Neural progenitor cell (in vitro differentiated cells): ENCODE measurements at regions not wholly inside any gene's neighbourhood (a gene's known extent, or its start where the extent isn't known, plus 50 kb on each side); places are given as distances from the start of the nearest gene placed in this dataset.
"Not testable (repeated sequence)": the region's sequence is repeated elsewhere in the genome, so short reads cannot be mapped to it uniquely, and the experiment has no call there.

ENCODE experiments used
- DNase-seq: peaks from one replicate; pipeline ENCODE4 v3.0.0-alpha.2; 2016; ENCODE audit warnings: low spot score
- H2AFZ ChIP-seq: fragments of 200-600 bp; sonication (generic); replicated peaks from 2 replicates; pipeline ENCODE4 v1.6.1; 2016; ENCODE audit warnings: antibody characterized with exemption
- H3F3A ChIP-seq: fragments of 200-600 bp; sonication (generic); 2 replicates; pipeline ENCODE4 v1.6.1; 2016; ENCODE audit warnings: antibody characterized with exemption, low read depth
- H3K27ac ChIP-seq: fragments of 200-600 bp; sonication (generic); 2 replicates; pipeline ENCODE4 v1.5.1; 2016; ENCODE audit warnings: mild to moderate bottlenecking
- H3K27me3 ChIP-seq: fragments of 200-600 bp; sonication (generic); 2 replicates; pipeline ENCODE4 v1.6.1; 2016; ENCODE audit warnings: mild to moderate bottlenecking, moderate library complexity
- H3K36me3 ChIP-seq: fragments of 200-600 bp; sonication (generic); 2 replicates; pipeline ENCODE4 v1.5.1; 2016
- H3K4me1 ChIP-seq: fragments of 200-600 bp; sonication (generic); 2 replicates; pipeline ENCODE4 v1.6.1; 2016; ENCODE audit warnings: mixed run types
- H3K4me2 ChIP-seq: fragments of 200-600 bp; sonication (generic); 2 replicates; pipeline ENCODE4 v1.6.1; 2016
- H3K4me3 ChIP-seq: fragments of 200-600 bp; sonication (generic); 2 replicates; pipeline ENCODE4 v1.5.1; 2016
- H3K79me2 ChIP-seq: fragments of 200-600 bp; sonication (generic); 2 replicates; pipeline ENCODE4 v1.6.1; 2016; ENCODE audit warnings: low read depth
- H3K9ac ChIP-seq: fragments of 200-600 bp; sonication (generic); 2 replicates; pipeline ENCODE4 v1.6.1; 2016
- H3K9me3 ChIP-seq: fragments of 200-600 bp; sonication (generic); 2 replicates; pipeline ENCODE4 v1.5.1; 2016; ENCODE audit warnings: low read depth
- H4K20me1 ChIP-seq: fragments of 200-600 bp; sonication (generic); 2 replicates; pipeline ENCODE4 v1.6.1; 2016; ENCODE audit warnings: low read depth
- H3K27ac Mint-ChIP-seq: 3 replicates; pipeline ENCODE4 v1.8.0; 2021; ENCODE audit warnings: mixed read lengths
- H3K27me3 Mint-ChIP-seq: 2 replicates; pipeline ENCODE4 v1.8.0; 2022; ENCODE audit warnings: low read depth, mild to moderate bottlenecking, inconsistent platforms, moderate library complexity, mixed read lengths; ENCODE audit not compliant: insufficient read depth
- H3K36me3 Mint-ChIP-seq: 3 replicates; pipeline ENCODE4 v1.8.0; 2021; ENCODE audit warnings: mixed read lengths
- H3K4me1 Mint-ChIP-seq: 3 replicates; pipeline ENCODE4 v1.8.0; 2021; ENCODE audit warnings: mixed read lengths
- H3K4me3 Mint-ChIP-seq: 3 replicates; pipeline ENCODE4 v1.8.0; 2021; ENCODE audit warnings: mild to moderate bottlenecking, moderate library complexity, mixed read lengths
- H3K9me3 Mint-ChIP-seq: 3 replicates; pipeline ENCODE4 v1.8.0; 2020; ENCODE audit warnings: mixed read lengths

GRCh38 chr2:87658357-87658756, 89.5 kb upstream of the PLGLB2 start:
- not testable (repeated sequence) for H3K27ac Mint-ChIP-seq, H3K4me1 ChIP-seq, H3K27me3 ChIP-seq, H3K36me3 Mint-ChIP-seq, H3K4me3 ChIP-seq, H3K9me3 ChIP-seq, H3K9me3 Mint-ChIP-seq, H3K79me2 ChIP-seq, H4K20me1 ChIP-seq, DNase-seq, H3K27me3 Mint-ChIP-seq, H3K4me2 ChIP-seq, H3K4me1 Mint-ChIP-seq, H3K9ac ChIP-seq, H2AFZ ChIP-seq, H3K27ac ChIP-seq, H3K36me3 ChIP-seq, H3F3A ChIP-seq, H3K4me3 Mint-ChIP-seq

- H3K36me3 Mint-ChIP-seq, H3K27ac ChIP-seq, H3K9ac ChIP-seq, H4K20me1 ChIP-seq, H3K79me2 ChIP-seq, DNase-seq, H3K9me3 ChIP-seq, H3K4me1 Mint-ChIP-seq, H3K27me3 ChIP-seq, H3F3A ChIP-seq, H3K36me3 ChIP-seq, H3K27ac Mint-ChIP-seq, H3K27me3 Mint-ChIP-seq, H3K4me1 ChIP-seq, H3K4me2 ChIP-seq, H3K4me3 ChIP-seq, H2AFZ ChIP-seq, H3K4me3 Mint-ChIP-seq, H3K9me3 Mint-ChIP-seq: not testable (repeated sequence)
Measured at GRCh38 chr2:87658976-87659375, 88.9 kb upstream of the PLGLB2 start.

GRCh38 chr2:87660164-87660563, 87.7 kb upstream of the PLGLB2 start:
- H4K20me1 ChIP-seq, H3K36me3 Mint-ChIP-seq, H3K27me3 ChIP-seq, DNase-seq, H3K79me2 ChIP-seq, H3K4me3 ChIP-seq, H3K27ac ChIP-seq, H3K9ac ChIP-seq, H3K4me2 ChIP-seq, H3K4me1 ChIP-seq, H3K9me3 ChIP-seq, H3K27me3 Mint-ChIP-seq, H3F3A ChIP-seq, H3K36me3 ChIP-seq, H3K4me3 Mint-ChIP-seq, H3K27ac Mint-ChIP-seq, H3K9me3 Mint-ChIP-seq, H3K4me1 Mint-ChIP-seq, H2AFZ ChIP-seq: not testable (repeated sequence)

DNA sequence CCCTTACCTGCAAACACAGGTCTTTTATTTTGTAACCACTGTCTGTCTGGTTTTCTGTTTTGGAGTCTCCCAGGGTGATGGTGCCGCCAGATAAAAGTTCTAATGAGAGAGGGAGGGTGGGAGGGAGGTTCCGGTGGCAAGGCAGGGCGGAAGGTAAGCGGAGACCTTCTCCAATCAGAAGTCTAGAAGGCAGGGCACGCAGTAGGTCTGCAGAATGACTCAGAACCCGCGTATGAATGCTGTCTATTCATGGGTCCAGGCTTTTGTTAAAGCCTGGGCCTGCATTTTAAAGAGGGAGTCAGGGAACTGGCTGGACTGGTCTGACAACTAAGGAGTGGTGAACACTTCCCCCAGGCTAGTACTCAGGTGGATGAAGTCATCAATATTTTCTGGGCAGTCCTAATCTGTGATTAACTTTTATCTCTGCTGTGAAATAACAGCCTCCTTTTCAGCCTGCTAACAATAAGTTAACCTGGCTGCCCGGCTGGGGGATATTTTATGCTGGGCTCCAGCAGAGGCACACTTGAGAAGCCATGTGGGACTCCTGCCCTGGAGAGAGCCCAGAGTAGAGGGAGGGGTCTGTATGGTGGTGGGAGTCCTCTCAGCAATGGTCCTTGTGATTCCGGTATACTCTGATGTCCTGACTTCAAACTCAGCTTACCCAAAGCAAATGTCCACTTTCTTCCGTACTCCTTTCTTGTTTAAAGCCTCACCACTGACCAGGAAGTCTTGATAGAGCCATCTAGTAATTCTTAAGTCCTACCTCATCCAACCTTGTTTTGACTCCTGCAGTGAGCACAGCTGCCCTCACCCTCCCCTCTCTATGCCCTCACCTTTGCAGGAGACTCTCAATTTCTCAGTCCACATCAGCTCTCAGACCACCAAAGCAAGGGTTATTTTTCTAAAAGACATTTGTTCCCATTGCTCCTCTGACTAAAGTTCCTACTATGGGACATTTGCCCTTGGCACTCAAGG, 85.3 kb upstream of the PLGLB2 start:
- not testable (repeated sequence) for H3K27ac Mint-ChIP-seq

DNA sequence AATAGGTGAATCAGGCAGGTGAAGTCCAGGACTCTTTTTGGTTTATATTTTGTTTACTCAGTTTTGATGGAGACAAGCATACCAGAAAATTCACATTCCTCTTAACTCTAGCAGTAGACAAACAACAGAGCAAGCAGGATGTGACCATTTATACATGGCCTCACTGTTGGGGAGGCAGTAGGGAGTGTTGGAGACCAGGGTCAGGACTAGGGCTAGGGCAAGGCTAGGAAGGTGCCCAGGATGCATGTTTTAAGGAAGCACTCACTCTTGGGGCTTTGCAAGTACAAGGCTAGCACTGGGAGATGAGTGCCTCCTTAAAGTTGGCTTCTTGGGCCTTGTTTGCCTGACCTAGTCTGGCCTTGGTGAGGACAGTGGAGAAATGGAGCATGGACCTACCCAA, 84.5 kb upstream of the PLGLB2 start:
- H3K4me1 Mint-ChIP-seq, H3K27ac Mint-ChIP-seq, DNase-seq, H3K36me3 ChIP-seq, H3F3A ChIP-seq, H3K79me2 ChIP-seq, H3K4me1 ChIP-seq, H3K27me3 Mint-ChIP-seq, H3K4me3 Mint-ChIP-seq, H3K9ac ChIP-seq, H3K27ac ChIP-seq, H3K4me2 ChIP-seq, H3K4me3 ChIP-seq, H4K20me1 ChIP-seq, H3K9me3 ChIP-seq, H3K36me3 Mint-ChIP-seq, H3K27me3 ChIP-seq, H3K9me3 Mint-ChIP-seq, H2AFZ ChIP-seq: not testable (repeated sequence)

More for the DNA sequence above, 85.3 kb upstream of the PLGLB2 start:
- not testable (repeated sequence) for H4K20me1 ChIP-seq, H3K27me3 Mint-ChIP-seq, H3K4me1 Mint-ChIP-seq, DNase-seq, H3K4me3 Mint-ChIP-seq, H3K36me3 Mint-ChIP-seq, H3K4me3 ChIP-seq, H3K9me3 ChIP-seq, H3K4me2 ChIP-seq, H3K27me3 ChIP-seq, H3K36me3 ChIP-seq, H3K79me2 ChIP-seq, H2AFZ ChIP-seq, H3K9me3 Mint-ChIP-seq, H3F3A ChIP-seq, H3K27ac ChIP-seq, H3K4me1 ChIP-seq, H3K9ac ChIP-seq

GRCh38 chr2:87667027-87667426, 80.9 kb upstream of the PLGLB2 start:
- H3K27me3 Mint-ChIP-seq, H3K36me3 Mint-ChIP-seq, H3K79me2 ChIP-seq, H3K9me3 ChIP-seq, H3K4me1 Mint-ChIP-seq, H2AFZ ChIP-seq, H3K27me3 ChIP-seq, DNase-seq, H3K36me3 ChIP-seq, H3K9me3 Mint-ChIP-seq, H3K27ac Mint-ChIP-seq, H3K4me1 ChIP-seq, H3K4me3 Mint-ChIP-seq, H3K4me3 ChIP-seq, H3K9ac ChIP-seq, H4K20me1 ChIP-seq, H3K4me2 ChIP-seq, H3F3A ChIP-seq, H3K27ac ChIP-seq: not testable (repeated sequence)

- H3K9ac ChIP-seq, H3K9me3 Mint-ChIP-seq, H4K20me1 ChIP-seq, H3K27ac ChIP-seq, H3K27ac Mint-ChIP-seq, H3K4me3 ChIP-seq, H3K4me1 ChIP-seq, H3K4me1 Mint-ChIP-seq, H3K4me2 ChIP-seq, H3K27me3 Mint-ChIP-seq, H3K27me3 ChIP-seq, H3K36me3 ChIP-seq, H3K9me3 ChIP-seq, H3K79me2 ChIP-seq, H3K4me3 Mint-ChIP-seq, H3F3A ChIP-seq, DNase-seq, H2AFZ ChIP-seq, H3K36me3 Mint-ChIP-seq: not testable (repeated sequence)
Measured at GRCh38 chr2:87668361-87668760, 79.5 kb upstream of the PLGLB2 start.

DNA sequence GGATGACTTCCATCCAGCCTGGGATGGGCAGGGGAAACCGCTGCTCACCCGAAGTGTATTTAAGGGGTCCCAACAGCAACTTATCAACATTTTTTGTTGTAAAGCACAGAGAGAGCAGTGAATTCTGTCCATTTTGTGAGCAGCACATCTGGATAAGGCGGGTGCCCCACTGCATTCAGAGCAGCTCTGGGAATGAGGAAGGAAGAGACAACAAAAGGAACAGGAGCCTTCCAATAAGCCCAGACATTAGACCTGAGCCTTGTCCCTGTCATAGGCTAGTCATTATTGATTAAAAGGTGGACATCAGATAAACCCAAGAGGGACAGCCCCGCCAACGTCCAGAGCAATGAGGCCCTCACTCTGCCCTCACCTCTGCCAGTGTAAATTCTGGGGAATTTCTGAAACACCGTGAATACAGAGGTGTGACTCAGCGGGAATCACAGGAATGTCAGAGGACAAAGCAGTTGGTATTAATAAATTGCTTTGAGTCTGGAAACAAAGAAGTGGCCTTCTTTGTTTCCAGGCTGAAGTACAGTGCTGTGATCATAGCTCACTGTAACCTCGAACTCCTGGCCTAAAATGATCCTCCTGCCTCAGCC, 78.2 kb upstream of the PLGLB2 start:
- not testable (repeated sequence) for H3K9me3 Mint-ChIP-seq, H3K4me3 Mint-ChIP-seq, H3K4me2 ChIP-seq, H2AFZ ChIP-seq, H4K20me1 ChIP-seq, H3K27ac ChIP-seq, DNase-seq, H3K79me2 ChIP-seq, H3K27me3 ChIP-seq, H3K4me1 ChIP-seq, H3F3A ChIP-seq, H3K36me3 Mint-ChIP-seq, H3K27me3 Mint-ChIP-seq, H3K9ac ChIP-seq, H3K4me1 Mint-ChIP-seq, H3K36me3 ChIP-seq, H3K9me3 ChIP-seq, H3K27ac Mint-ChIP-seq, H3K4me3 ChIP-seq
